ENCODE measurements at regions not wholly inside any gene's neighbourhood (a gene's known extent, or its start where the extent isn't known, plus 50 kb on each side); places are given as distances from the start of the nearest gene placed in this dataset.
"Not testable (repeated sequence)": the region's sequence is repeated elsewhere in the genome, so short reads cannot be mapped to it uniquely, and the experiment has no call there.

GRCh38 chr1:196115646-196116045, 492.6 kb downstream of the KCNT2 start:
- no peak overlapping the region for H3K27ac ChIP-seq (ENCODE audit: low read depth, low read length)

GRCh38 chr1:196114193-196114592, 494.0 kb downstream of the KCNT2 start:
- Histone ChIP-seq H3K27me3 (ENCODE audit: control insufficient read depth, low read length) (no peaks in the 10 kb centered on the region), H3K9me3 (ENCODE audit: control insufficient read depth, insufficient read depth, low read length) (no peaks in the 10 kb centered on the region), H3K9me2 (replicated peaks; ENCODE audit: control insufficient read depth, low read length) (no peaks in the 10 kb centered on the region), H3K36me3 (ENCODE audit: control insufficient read depth, low read length) (no peaks in the 10 kb centered on the region), H3K4me2 (ENCODE audit: low read length) (no peak overlapping the region), H3K79me2 (ENCODE audit: control insufficient read depth, low read length) (no peaks in the 10 kb centered on the region), H3F3A (ENCODE audit: control insufficient read depth, insufficient read depth) (no peaks in the 10 kb centered on the region), H3K4me1 (ENCODE audit: control insufficient read depth, low read length) (no peaks in the 10 kb centered on the region), H3K4me3 (ENCODE audit: low read length) (no peak overlapping the region), H4K20me1 (ENCODE audit: control insufficient read depth, insufficient read depth, low read depth, low read length) (no peaks in the 10 kb centered on the region), H3K27ac (ENCODE audit: low read depth, low read length) (no peak overlapping the region)
- TF ChIP-seq EZH2phosphoT487 (IDR thresholded peaks at IDR 0.05; ENCODE audit: borderline replicate concordance, low read length) (no peak), CTCF (IDR thresholded peaks at IDR 0.05; ENCODE audit: low read depth, low read length, poor library complexity, severe bottlenecking) (no peak)

More at GRCh38 chr1:196115646-196116045, 492.6 kb downstream of the KCNT2 start:
- Histone ChIP-seq H3K9me3 (ENCODE audit: control insufficient read depth, insufficient read depth, low read length) (no peaks in the 10 kb centered on the region), H3F3A (ENCODE audit: control insufficient read depth, insufficient read depth) (no peaks in the 10 kb centered on the region), H3K4me2 (ENCODE audit: low read length) (no peak overlapping the region), H3K4me1 (ENCODE audit: control insufficient read depth, low read length) (no peaks in the 10 kb centered on the region), H4K20me1 (ENCODE audit: control insufficient read depth, insufficient read depth, low read depth, low read length) (no peaks in the 10 kb centered on the region), H3K4me3 (ENCODE audit: low read length) (no peak overlapping the region), H3K79me2 (ENCODE audit: control insufficient read depth, low read length) (no peaks in the 10 kb centered on the region), H3K36me3 (ENCODE audit: control insufficient read depth, low read length) (no peaks in the 10 kb centered on the region), H3K9me2 (replicated peaks; ENCODE audit: control insufficient read depth, low read length) (no peaks in the 10 kb centered on the region), H3K27me3 (ENCODE audit: control insufficient read depth, low read length) (no peaks in the 10 kb centered on the region)
- no peak for TF ChIP-seq CTCF (IDR thresholded peaks at IDR 0.05; ENCODE audit: low read depth, low read length, poor library complexity, severe bottlenecking)
- no peak for TF ChIP-seq EZH2phosphoT487 (IDR thresholded peaks at IDR 0.05; ENCODE audit: borderline replicate concordance, low read length)

- not testable (repeated sequence) for H3K4me1 ChIP-seq (ENCODE audit: control insufficient read depth, low read length)
Measured at GRCh38 chr1:196108990-196109389, 499.2 kb downstream of the KCNT2 start.

GRCh38 chr1:196105901-196106300, 502.3 kb downstream of the KCNT2 start:
- Histone ChIP-seq H3K27ac (ENCODE audit: low read depth, low read length) (no peak overlapping the region), H3K36me3 (ENCODE audit: control insufficient read depth, low read length) (no peaks in the 10 kb centered on the region), H3K4me2 (ENCODE audit: low read length) (no peak overlapping the region)

More at GRCh38 chr1:196108990-196109389, 499.2 kb downstream of the KCNT2 start:
- not testable (repeated sequence) for H3K4me2 ChIP-seq (ENCODE audit: low read length); H3K9me2 ChIP-seq (replicated peaks; ENCODE audit: control insufficient read depth, low read length); H3K27me3 ChIP-seq (ENCODE audit: control insufficient read depth, low read length); H4K20me1 ChIP-seq (ENCODE audit: control insufficient read depth, insufficient read depth, low read depth, low read length); H3K79me2 ChIP-seq (ENCODE audit: control insufficient read depth, low read length); H3K4me3 ChIP-seq (ENCODE audit: low read length); H3K27ac ChIP-seq (ENCODE audit: low read depth, low read length); H3K36me3 ChIP-seq (ENCODE audit: control insufficient read depth, low read length); H3F3A ChIP-seq (ENCODE audit: control insufficient read depth, insufficient read depth); H3K9me3 ChIP-seq (ENCODE audit: control insufficient read depth, insufficient read depth, low read length)

More at GRCh38 chr1:196105901-196106300, 502.3 kb downstream of the KCNT2 start:
- H3K27me3 ChIP-seq (ENCODE audit: control insufficient read depth, low read length), result no peaks in the 10 kb centered on the region
- peaks cover 4% of the 10 kb centered on the region; the same call in 1 of the 2 replicates for H3K9me3 ChIP-seq (ENCODE audit: control insufficient read depth, insufficient read depth, low read length)
- no peaks in the 10 kb centered on the region for H3F3A ChIP-seq (ENCODE audit: control insufficient read depth, insufficient read depth)
- TF ChIP-seq CTCF (IDR thresholded peaks at IDR 0.05; ENCODE audit: low read depth, low read length, poor library complexity, severe bottlenecking), result no peak
- TF ChIP-seq EZH2phosphoT487 (IDR thresholded peaks at IDR 0.05; ENCODE audit: borderline replicate concordance, low read length), result no peak
- no peaks in the 10 kb centered on the region for H3K79me2 ChIP-seq (ENCODE audit: control insufficient read depth, low read length)
- no peaks in the 10 kb centered on the region for H3K4me1 ChIP-seq (ENCODE audit: control insufficient read depth, low read length)
- H3K4me3 ChIP-seq (ENCODE audit: low read length), result no peak overlapping the region
- no peaks in the 10 kb centered on the region for H4K20me1 ChIP-seq (ENCODE audit: control insufficient read depth, insufficient read depth, low read depth, low read length)
- no peaks in the 10 kb centered on the region for H3K9me2 ChIP-seq (replicated peaks; ENCODE audit: control insufficient read depth, low read length)
